Neural progenitor cell (in vitro differentiated cells): ENCODE measurements at regions not wholly inside any gene's neighbourhood (a gene's known extent, or its start where the extent isn't known, plus 50 kb on each side); places are given as distances from the start of the nearest gene placed in this dataset.

Source experiments
- EZH2 ChIP-seq: fragments of 200-600 bp; sonication (generic); IDR thresholded peaks from 2 replicates; pipeline ENCODE4 v1.6.1; 2017; ENCODE audit warnings: antibody characterized with exemption, mild to moderate bottlenecking, moderate library complexity
- EZH2phosphoT487 ChIP-seq: fragments of 200-600 bp; sonication (generic); IDR thresholded peaks from 2 replicates; pipeline ENCODE4 v1.6.1; 2017; ENCODE audit warnings: antibody characterized with exemption
- TF ChIP-seq, protein P1 (sequence below): fragments of 200-600 bp; sonication (generic); IDR thresholded peaks from 2 replicates; pipeline ENCODE4 v1.5.1; 2017; ENCODE audit warnings: antibody characterized with exemption, mild to moderate bottlenecking

- TF ChIP-seq, protein P1, sequence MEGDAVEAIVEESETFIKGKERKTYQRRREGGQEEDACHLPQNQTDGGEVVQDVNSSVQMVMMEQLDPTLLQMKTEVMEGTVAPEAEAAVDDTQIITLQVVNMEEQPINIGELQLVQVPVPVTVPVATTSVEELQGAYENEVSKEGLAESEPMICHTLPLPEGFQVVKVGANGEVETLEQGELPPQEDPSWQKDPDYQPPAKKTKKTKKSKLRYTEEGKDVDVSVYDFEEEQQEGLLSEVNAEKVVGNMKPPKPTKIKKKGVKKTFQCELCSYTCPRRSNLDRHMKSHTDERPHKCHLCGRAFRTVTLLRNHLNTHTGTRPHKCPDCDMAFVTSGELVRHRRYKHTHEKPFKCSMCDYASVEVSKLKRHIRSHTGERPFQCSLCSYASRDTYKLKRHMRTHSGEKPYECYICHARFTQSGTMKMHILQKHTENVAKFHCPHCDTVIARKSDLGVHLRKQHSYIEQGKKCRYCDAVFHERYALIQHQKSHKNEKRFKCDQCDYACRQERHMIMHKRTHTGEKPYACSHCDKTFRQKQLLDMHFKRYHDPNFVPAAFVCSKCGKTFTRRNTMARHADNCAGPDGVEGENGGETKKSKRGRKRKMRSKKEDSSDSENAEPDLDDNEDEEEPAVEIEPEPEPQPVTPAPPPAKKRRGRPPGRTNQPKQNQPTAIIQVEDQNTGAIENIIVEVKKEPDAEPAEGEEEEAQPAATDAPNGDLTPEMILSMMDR = no peak
- TF ChIP-seq EZH2 (no peak), EZH2phosphoT487 (no peak)
Observed at GRCh38 chr7:68509054-68509453, 1089.2 kb upstream of the AUTS2 start.
